H9 (cell line): ENCODE measurements at regions not wholly inside any gene's neighbourhood (a gene's known extent, or its start where the extent isn't known, plus 50 kb on each side); places are given as distances from the start of the nearest gene placed in this dataset.
A peak's percentile ranks its signal among the peaks of the same experiment; 100 is the strongest.

Experiments used
- DNase-seq: peaks from one replicate; pipeline ENCODE4 v3.0.0-alpha.2; 2017
- H2AFZ ChIP-seq: one replicate; pipeline ENCODE4 v1.6.1; 2013; ENCODE audit warnings: mild to moderate bottlenecking, low read length, control low read depth, moderate library complexity
- H2AK5ac ChIP-seq: 2 replicates; pipeline ENCODE4 v1.6.1; 2013; ENCODE audit warnings: low read length, control low read depth, mixed read lengths; ENCODE audit not compliant: insufficient read length
- H2BK120ac ChIP-seq: one replicate; pipeline ENCODE4 v1.6.1; 2013; ENCODE audit warnings: low read depth, mild to moderate bottlenecking, low read length, control low read depth, inconsistent platforms; ENCODE audit not compliant: poor library complexity, severe bottlenecking
- H2BK12ac ChIP-seq: 2 replicates; pipeline ENCODE4 v1.6.1; 2013; ENCODE audit warnings: low read length, control low read depth, mixed read lengths, low read depth; ENCODE audit not compliant: insufficient read length
- H2BK15ac ChIP-seq: 2 replicates; pipeline ENCODE4 v1.6.1; 2013; ENCODE audit warnings: low read depth, low read length, control low read depth
- H2BK20ac ChIP-seq: one replicate; pipeline ENCODE4 v1.6.1; 2013; ENCODE audit warnings: low read depth, mild to moderate bottlenecking, low read length, control low read depth, inconsistent platforms; ENCODE audit not compliant: poor library complexity, severe bottlenecking
- H2BK5ac ChIP-seq: 2 replicates; pipeline ENCODE4 v1.6.1; 2013; ENCODE audit warnings: low read length, control low read depth, mixed read lengths; ENCODE audit not compliant: insufficient read length
- H3K14ac ChIP-seq: 2 replicates; pipeline ENCODE4 v1.6.1; 2013; ENCODE audit warnings: low read length, control low read depth; ENCODE audit not compliant: insufficient read depth
- H3K18ac ChIP-seq: 2 replicates; pipeline ENCODE4 v1.6.1; 2013; ENCODE audit warnings: low read depth, mild to moderate bottlenecking, mixed read lengths, low read length, control low read depth; ENCODE audit not compliant: insufficient read length
- H3K23ac ChIP-seq: 2 replicates; pipeline ENCODE4 v1.6.1; 2013; ENCODE audit warnings: low read length, control low read depth, mixed read lengths, low read depth; ENCODE audit not compliant: insufficient read length
- H3K23me2 ChIP-seq: 2 replicates; pipeline ENCODE4 v1.6.1; 2013; ENCODE audit warnings: low read depth, mild to moderate bottlenecking, mixed read lengths, low read length, control low read depth; ENCODE audit not compliant: insufficient read length, poor library complexity, severe bottlenecking
- H3K27ac ChIP-seq: 2 replicates; pipeline ENCODE4 v1.5.1; 2013; ENCODE audit warnings: low read length, control low read depth, mixed read lengths, low read depth; ENCODE audit not compliant: insufficient read length
- H3K27me3 ChIP-seq: 2 replicates; pipeline ENCODE4 v1.6.1; 2013; ENCODE audit warnings: low read length, control low read depth, inconsistent platforms; ENCODE audit not compliant: insufficient read depth
- H3K4ac ChIP-seq: 2 replicates; pipeline ENCODE4 v1.6.1; 2013; ENCODE audit warnings: low read depth, mild to moderate bottlenecking, control low read depth, inconsistent platforms, low read length, moderate library complexity
- H3K4me1 ChIP-seq: 2 replicates; pipeline ENCODE4 v1.6.1; 2013; ENCODE audit warnings: low read length, control low read depth, inconsistent platforms; ENCODE audit not compliant: insufficient read depth
- H3K4me2 ChIP-seq: 2 replicates; pipeline ENCODE4 v1.6.1; 2013; ENCODE audit warnings: low read length, control low read depth, mixed read lengths; ENCODE audit not compliant: insufficient read length, insufficient read depth
- H3K56ac ChIP-seq: 2 replicates; pipeline ENCODE4 v1.6.1; 2013; ENCODE audit warnings: low read depth, mild to moderate bottlenecking, mixed read lengths, low read length, control low read depth; ENCODE audit not compliant: insufficient read length
- H3K79me1 ChIP-seq: 2 replicates; pipeline ENCODE4 v1.6.1; 2013; ENCODE audit warnings: low read depth, mild to moderate bottlenecking, moderate library complexity, low read length, control low read depth, inconsistent platforms; ENCODE audit not compliant: insufficient read depth, poor library complexity, severe bottlenecking
- H3K79me2 ChIP-seq: 2 replicates; pipeline ENCODE4 v1.6.1; 2013; ENCODE audit warnings: low read length, control low read depth, inconsistent platforms; ENCODE audit not compliant: insufficient read depth
- H3K9ac ChIP-seq: 2 replicates; pipeline ENCODE4 v1.6.1; 2013; ENCODE audit warnings: low read length, control low read depth, mixed read lengths; ENCODE audit not compliant: insufficient read length; ENCODE audit errors: extremely low read depth
- H3K9me3 ChIP-seq: one replicate; pipeline ENCODE4 v1.6.1; 2013; ENCODE audit warnings: low read depth, low read length, inconsistent platforms; ENCODE audit not compliant: control insufficient read depth
- H3T11ph ChIP-seq: one replicate; pipeline ENCODE4 v1.6.1; 2013; ENCODE audit warnings: mild to moderate bottlenecking, low read length, control low read depth, inconsistent platforms
- H4K20me1 ChIP-seq: one replicate; pipeline ENCODE4 v1.6.1; 2013; ENCODE audit not compliant: control insufficient read depth, insufficient read length, insufficient read depth
- H4K5ac ChIP-seq: 2 replicates; pipeline ENCODE4 v1.6.1; 2013; ENCODE audit warnings: low read depth, mild to moderate bottlenecking, mixed read lengths, low read length, control low read depth; ENCODE audit not compliant: insufficient read length
- H4K8ac ChIP-seq: replicated peaks from 2 replicates; pipeline ENCODE4 v1.6.1; 2013; ENCODE audit warnings: low read length, control low read depth, mixed read lengths, low read depth; ENCODE audit not compliant: insufficient read length
- H4K91ac ChIP-seq: 2 replicates; pipeline ENCODE4 v1.6.1; 2013; ENCODE audit warnings: low read depth, mild to moderate bottlenecking, moderate library complexity, mixed read lengths, low read length, control low read depth; ENCODE audit not compliant: insufficient read length
- H3K27ac Mint-ChIP-seq, 3 experiments: 2 replicates in 2 of 3; 3 replicates in 1 of 3; pipeline ENCODE4 v1.8.0; 2020 to 2021; ENCODE audit warnings: mixed read lengths in 3 of 3, mild to moderate bottlenecking in 1 of 3, moderate library complexity in 1 of 3
- H3K27me3 Mint-ChIP-seq: 2 replicates; pipeline ENCODE4 v1.8.0; 2021; ENCODE audit warnings: low read depth, mild to moderate bottlenecking, moderate library complexity, mixed read lengths
- H3K36me3 Mint-ChIP-seq, 3 experiments: 2 replicates in 2 of 3; 3 replicates in 1 of 3; pipeline ENCODE4 v1.8.0; 2020 to 2021; ENCODE audit warnings: low read depth in 3 of 3, mixed read lengths in 3 of 3; ENCODE audit not compliant: insufficient read depth in 1 of 3
- H3K4me1 Mint-ChIP-seq, 2 experiments: 2 replicates each; pipeline ENCODE4 v1.8.0; 2020; ENCODE audit warnings: mixed read lengths in 2 of 2
- H3K4me3 Mint-ChIP-seq, 2 experiments: 2 replicates in 1 of 2; 3 replicates in 1 of 2; pipeline ENCODE4 v1.8.0; 2020 to 2021; ENCODE audit warnings: mild to moderate bottlenecking in 2 of 2, mixed read lengths in 2 of 2, moderate library complexity in 1 of 2
- H3K9me3 Mint-ChIP-seq, 2 experiments: 2 replicates in 1 of 2; 3 replicates in 1 of 2; pipeline ENCODE4 v1.8.0; 2020; ENCODE audit warnings: mild to moderate bottlenecking in 2 of 2, mixed read lengths in 2 of 2, moderate library complexity in 1 of 2
- WGBS: extraction: QIAGEN DNeasy Blood & Tissue Kit; methylation state at CpG from one replicate; pipeline ENCODE4 v1.1.7; 2013; ENCODE audit warnings: missing lambda C conversion rate, low lambda C conversion rate, mixed read lengths; ENCODE audit not compliant: insufficient read length; ENCODE audit errors: extremely low coverage; 5-methylcytosine and 5-hydroxymethylcytosine counted together
- TF ChIP-seq, protein P1 (sequence below): fragments of 200-600 bp; sonication (generic); conservative IDR thresholded peaks from 3 replicates; pipeline ENCODE4 v1.8.0; 2021; ENCODE audit warnings: antibody characterized with exemption, mild to moderate bottlenecking

- WGBS: no CpG with 5 or more reads among the region's 1 CpG
- H3K14ac ChIP-seq: no peak overlapping the region
- no peak overlapping the region for H2BK12ac ChIP-seq
- H2AK5ac ChIP-seq: no peak overlapping the region
- Mint-ChIP-seq H3K4me3 (no peak overlapping the region), H3K27me3 (no peaks in the 10 kb centered on the region), H3K36me3 (peaks cover 0 to 6% (median 0%) of the 10 kb centered on the region in 3 experiments; a peak in 4 of 7 replicates), H3K4me1 (no peaks in the 10 kb centered on the region), H3K9me3 (peaks cover 4 to 14% of the 10 kb centered on the region in 2 experiments; a peak in 4 of 5 replicates), H3K27ac (peak overlapping the region in 1 of 3 experiments; percentile 87; a peak in 1 of 7 replicates)
- no peak overlapping the region for H3K56ac ChIP-seq
- H3K18ac ChIP-seq: no peak overlapping the region
- H2AFZ ChIP-seq: no peak overlapping the region
- no peaks in the 10 kb centered on the region for H3K79me1 ChIP-seq
- no peaks in the 10 kb centered on the region for H3K79me2 ChIP-seq
- H3K27me3 ChIP-seq: no peaks in the 10 kb centered on the region
- no peak overlapping the region for H3K23ac ChIP-seq
- H4K5ac ChIP-seq: no peak overlapping the region
- H4K8ac ChIP-seq: no peak overlapping the region
- H2BK5ac ChIP-seq: no peak overlapping the region
- no peak overlapping the region for H3K4me2 ChIP-seq
- no peak overlapping the region for H3K9ac ChIP-seq
- H3K27ac ChIP-seq: no peak overlapping the region
- no peaks in the 10 kb centered on the region for H3K9me3 ChIP-seq
- no peak overlapping the region for H2BK15ac ChIP-seq
- no peak overlapping the region for H2BK120ac ChIP-seq
- no peak overlapping the region for H3T11ph ChIP-seq
- H3K4me1 ChIP-seq: no peaks in the 10 kb centered on the region
- no peak overlapping the region for H3K4ac ChIP-seq
- H3K23me2 ChIP-seq: no peaks in the 10 kb centered on the region
- TF ChIP-seq, protein P1, sequence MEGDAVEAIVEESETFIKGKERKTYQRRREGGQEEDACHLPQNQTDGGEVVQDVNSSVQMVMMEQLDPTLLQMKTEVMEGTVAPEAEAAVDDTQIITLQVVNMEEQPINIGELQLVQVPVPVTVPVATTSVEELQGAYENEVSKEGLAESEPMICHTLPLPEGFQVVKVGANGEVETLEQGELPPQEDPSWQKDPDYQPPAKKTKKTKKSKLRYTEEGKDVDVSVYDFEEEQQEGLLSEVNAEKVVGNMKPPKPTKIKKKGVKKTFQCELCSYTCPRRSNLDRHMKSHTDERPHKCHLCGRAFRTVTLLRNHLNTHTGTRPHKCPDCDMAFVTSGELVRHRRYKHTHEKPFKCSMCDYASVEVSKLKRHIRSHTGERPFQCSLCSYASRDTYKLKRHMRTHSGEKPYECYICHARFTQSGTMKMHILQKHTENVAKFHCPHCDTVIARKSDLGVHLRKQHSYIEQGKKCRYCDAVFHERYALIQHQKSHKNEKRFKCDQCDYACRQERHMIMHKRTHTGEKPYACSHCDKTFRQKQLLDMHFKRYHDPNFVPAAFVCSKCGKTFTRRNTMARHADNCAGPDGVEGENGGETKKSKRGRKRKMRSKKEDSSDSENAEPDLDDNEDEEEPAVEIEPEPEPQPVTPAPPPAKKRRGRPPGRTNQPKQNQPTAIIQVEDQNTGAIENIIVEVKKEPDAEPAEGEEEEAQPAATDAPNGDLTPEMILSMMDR: no peak
- no peak for DNase-seq
- H4K20me1 ChIP-seq: no peaks in the 10 kb centered on the region
- H4K91ac ChIP-seq: no peak overlapping the region
- no peak overlapping the region for H2BK20ac ChIP-seq
Measured at GRCh38 chr6:104134876-104135275, 724.8 kb downstream of the HACE1 start.
